ENCODE measurements at regions not wholly inside any gene's neighbourhood (a gene's known extent, or its start where the extent isn't known, plus 50 kb on each side); places are given as distances from the start of the nearest gene placed in this dataset.

DNA sequence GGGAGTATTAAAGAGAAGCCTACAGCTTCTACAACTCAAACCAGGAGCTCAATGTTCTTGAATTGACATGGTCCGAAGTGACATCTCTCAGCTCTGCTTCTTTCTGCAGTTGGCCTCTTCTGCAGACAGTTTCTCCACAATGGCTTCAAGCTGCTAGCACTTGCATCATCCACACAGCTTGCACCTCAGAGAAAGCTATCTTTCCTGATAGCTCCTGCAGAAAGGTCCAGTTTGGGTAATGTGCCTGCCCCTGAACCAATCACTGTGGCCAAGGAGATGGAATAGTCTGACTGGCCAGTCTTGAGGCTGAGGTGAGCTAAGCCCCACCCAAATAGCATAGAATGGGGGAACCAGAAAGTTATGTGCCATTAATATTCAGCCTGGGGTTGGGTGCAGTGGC lies 95.8 kb upstream of the ABCA1 start:
- no peak for DNase-seq

GRCh38 chr9:105024529-105024928 lies 96.6 kb upstream of the ABCA1 start:
- no peak for DNase-seq

DNA sequence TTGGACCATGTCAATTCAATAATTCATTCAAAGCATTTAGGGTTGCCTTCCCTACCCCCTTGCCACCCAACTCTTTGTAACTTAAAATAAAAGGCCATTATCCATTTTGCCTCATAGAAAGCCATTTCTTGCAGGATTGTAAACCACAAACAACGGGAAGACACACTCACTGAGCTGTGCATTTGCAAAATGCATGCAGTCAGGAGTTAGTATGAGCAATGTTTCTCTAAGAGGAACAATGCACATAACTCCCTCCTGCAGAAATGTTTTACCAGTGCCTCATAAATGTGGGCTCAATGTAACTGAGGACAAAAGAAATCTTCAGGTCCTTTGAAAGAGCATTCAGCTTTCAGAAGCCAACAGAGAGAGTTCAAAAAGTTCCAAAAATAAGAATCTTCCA lies 98.5 kb upstream of the ABCA1 start:
- no peak for DNase-seq

- DNase-seq = no peak
Observed at GRCh38 chr9:105027084-105027483, 99.1 kb upstream of the ABCA1 start.

DNA sequence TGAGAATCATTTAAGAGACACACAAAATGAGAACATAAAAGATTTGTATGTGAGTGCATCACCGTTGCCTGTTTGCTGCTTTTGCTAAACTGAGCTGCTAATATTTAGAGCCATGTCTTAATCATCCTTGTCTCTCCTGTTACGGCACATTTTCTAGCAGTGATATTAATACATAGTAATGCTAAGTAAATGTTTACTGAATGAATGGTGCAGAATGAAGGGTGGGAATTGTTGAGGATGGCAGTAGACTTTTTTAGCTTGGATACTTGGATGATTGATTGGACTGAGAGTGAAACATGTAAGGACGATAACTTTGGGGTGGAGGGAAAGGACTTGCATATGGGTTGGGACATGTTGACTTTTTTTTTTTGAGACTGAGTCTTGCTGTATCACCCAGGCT lies 102.3 kb upstream of the ABCA1 start:
- no peak for DNase-seq

DNA sequence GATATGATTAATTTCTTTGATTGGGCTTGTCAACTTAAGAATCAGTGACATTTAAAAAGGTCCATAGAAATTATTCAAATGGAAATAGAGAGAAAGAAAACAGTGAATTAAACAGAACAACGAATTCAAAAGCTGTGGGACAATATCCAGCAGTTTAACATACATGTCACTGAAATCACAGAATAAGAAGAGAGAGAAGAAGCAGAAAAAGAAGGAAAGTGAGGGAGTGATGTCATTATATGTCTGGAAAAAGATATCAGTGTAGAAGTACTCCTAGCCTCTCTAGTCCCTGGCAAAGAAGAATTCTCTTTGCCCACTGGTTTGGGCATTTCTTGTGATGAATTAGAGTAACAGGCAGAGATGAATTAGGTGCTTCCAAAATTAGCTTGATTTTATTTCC lies 109.2 kb upstream of the ABCA1 start:
- no peak for DNase-seq

- no peak for DNase-seq
Observed at GRCh38 chr9:105038051-105038450, 110.1 kb upstream of the ABCA1 start.

DNA sequence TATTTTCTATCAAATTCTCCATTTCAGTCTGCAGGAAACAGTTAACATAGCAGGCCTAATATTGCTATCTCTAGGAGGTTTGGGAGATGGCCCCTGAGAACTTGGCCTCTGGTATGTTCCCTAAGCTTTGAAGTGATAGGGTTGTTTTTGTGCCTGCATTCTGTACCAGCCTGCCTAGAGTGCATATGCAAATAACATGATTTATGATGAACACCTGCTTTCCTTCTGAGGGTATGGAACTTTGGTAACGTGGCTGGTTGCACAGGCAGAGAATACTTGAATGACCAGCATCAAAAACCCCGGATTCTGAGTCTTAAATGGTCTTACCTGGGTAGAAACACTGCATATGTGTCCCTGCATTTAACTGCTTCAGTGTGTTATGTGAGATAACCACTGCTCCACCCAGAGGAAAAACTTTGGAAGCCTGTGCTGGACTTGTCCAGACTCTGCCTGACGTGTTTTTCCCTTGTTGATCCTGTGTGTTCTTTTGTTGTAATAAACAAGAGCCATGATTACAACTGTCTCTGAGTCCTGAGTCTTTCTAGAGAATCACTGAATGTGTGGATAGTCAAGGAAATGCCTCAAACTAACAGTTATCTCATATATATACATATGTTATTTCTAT lies 111.3 kb upstream of the ABCA1 start:
- DNase-seq = no peak

DNA sequence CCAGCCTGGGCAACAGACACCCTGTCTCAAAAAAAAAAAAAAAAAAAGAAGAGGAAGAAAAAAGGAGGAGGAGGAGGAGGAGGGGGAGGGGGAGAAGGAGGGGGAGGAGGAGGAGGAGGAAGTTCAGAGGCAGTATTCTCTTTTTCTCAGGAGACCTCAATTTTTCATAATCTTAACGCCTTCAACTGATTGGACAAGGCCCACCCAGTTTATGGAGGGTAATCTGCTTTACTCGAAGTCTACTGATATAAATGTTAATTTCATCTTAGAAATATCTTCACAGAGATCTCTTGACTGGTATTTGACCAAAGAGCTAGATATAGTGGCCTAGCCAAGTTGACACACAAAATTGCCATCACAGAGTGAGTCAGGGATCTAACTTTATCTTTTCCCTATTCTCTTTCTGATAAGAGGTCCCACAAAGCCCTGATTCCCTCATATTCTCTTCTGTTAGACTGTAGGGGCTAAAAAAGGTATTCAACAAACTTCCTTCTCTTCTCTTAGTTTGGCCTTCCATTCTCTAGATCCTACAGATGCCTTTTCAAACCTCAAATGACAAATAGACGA lies 115.5 kb upstream of the ABCA1 start:
- no peak for DNase-seq

DNA sequence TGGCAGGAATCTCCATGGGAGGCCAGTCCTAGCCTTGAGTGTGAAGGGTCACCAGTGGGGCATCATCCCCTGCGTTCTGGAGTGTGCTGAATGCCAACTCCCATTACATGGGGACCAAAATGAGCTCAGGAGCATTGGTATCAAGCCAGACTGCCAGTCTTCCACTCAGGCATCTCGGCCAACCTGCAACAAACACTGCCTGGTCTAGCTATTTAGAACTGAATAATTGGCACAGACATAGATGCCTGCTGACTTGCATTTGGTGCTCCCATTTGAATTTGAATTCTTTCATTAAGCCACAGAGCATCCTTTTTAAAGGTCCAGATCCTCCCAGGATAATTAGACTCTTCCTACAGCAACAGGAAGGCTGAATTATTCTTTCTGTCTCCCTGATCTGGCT lies 116.6 kb upstream of the ABCA1 start:
- DNase-seq = no peak

DNA sequence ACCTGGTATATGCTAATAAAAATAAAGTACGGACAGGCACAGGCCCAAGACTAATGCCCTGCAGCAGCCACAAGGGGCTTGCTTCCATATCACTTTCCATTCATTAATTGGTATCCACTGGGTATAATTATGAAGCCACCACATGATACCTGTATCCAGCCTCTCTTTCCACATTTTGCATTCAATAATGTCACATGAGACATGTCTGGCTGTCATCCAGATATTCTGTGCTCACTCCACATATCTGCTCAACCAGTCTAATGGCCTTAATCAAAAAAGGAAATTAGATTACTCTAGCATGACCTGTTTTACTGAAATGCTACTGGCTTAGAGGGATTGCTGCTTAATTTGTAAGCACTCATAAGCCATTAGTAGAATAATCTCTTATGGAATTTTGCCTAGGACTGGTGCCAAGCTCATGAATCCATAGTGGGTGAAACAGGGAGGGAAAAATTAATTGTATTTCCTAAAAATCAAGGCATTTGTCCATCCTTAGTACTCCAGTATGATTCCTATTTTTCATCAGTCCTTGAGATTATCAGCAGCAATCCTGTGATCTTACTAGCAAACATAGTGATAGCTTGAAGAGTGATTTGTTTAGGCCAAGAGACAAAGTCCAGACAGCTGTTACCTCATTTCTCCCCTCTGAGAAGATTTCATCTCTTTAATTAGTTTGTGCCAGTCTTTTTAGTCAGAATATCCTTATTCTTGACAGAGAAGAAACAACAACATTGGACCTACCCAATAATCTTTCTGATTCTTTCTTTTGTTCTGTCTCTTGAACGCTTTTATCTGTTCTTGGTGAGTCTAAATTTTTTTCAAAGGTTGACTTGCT lies 119.2 kb upstream of the ABCA1 start:
- no peak for DNase-seq

GRCh38 chr9:105047742-105048041 lies 119.7 kb upstream of the ABCA1 start:
- no peak for DNase-seq

- DNase-seq = no peak
Observed at GRCh38 chr9:105048331-105048730, 120.4 kb upstream of the ABCA1 start.

- no peak for DNase-seq
Observed at GRCh38 chr9:105050296-105050695, 122.3 kb upstream of the ABCA1 start.

- no peak for DNase-seq
Observed at GRCh38 chr9:105051897-105052296, 123.9 kb upstream of the ABCA1 start.

DNA sequence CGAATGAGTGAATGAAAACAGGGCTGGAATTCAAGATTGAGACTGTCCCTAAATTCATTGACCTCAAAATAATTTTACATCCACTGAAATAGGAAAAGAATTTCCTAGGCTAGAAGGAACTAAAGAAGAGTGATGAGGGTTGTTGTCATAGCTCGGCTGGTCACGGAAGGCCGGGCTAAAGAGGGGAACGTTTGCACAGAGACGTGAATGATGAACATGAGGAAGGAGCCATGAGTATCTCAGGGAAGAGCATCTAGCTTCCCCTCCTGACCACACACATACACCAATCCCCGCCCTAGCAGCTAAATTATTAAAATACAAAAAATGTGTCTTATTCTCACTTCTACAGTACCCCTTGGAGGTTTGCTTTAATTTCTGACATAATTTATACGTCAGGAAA lies 124.4 kb upstream of the ABCA1 start:
- no peak for DNase-seq

- no peak for DNase-seq
Observed at GRCh38 chr9:105053209-105053652, 125.3 kb upstream of the ABCA1 start.

GRCh38 chr9:105054491-105054890 lies 126.5 kb upstream of the ABCA1 start:
- no peak for DNase-seq

- DNase-seq = no peak
Observed at GRCh38 chr9:105055917-105056316, 128.0 kb upstream of the ABCA1 start.

DNA sequence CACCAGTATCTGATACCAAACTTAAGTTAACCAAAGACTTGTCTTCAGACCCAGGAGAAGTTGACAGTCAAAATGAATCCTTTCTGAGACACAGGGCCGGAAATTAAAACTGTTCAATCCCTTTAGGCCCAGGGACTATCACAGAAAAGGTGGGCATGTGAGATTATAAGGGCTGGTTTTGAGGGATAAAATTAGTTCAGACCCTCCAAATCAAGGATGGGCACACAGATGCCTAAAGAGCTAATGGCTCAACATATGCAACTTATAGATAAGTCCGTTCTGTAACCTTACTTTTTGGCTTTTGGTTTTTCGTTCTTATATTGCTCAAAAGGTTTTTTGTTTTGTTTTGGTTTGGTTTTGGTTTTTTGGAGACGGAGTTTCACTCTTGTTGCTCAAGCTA lies 129.6 kb upstream of the ABCA1 start:
- DNase-seq = no peak

- no peak for DNase-seq
Observed at GRCh38 chr9:105059252-105059651, 131.3 kb upstream of the ABCA1 start.

GRCh38 chr9:105062222-105062855 lies 134.4 kb upstream of the ABCA1 start:
- DNase-seq = no peak

GRCh38 chr9:105064248-105065097 lies 136.5 kb upstream of the ABCA1 start:
- no peak for DNase-seq
